Activated CD8-positive, alpha-beta T cell treated with anti-CD3 and anti-CD28 coated beads for 36 hours (primary cell): ENCODE measurements at regions not wholly inside any gene's neighbourhood (a gene's known extent, or its start where the extent isn't known, plus 50 kb on each side); places are given as distances from the start of the nearest gene placed in this dataset.

Experiments used
- ATAC-seq: fragments of 200-7000 bp; cut with Tn5 transposase; one replicate; pipeline ENCODE4 v1.10.0; 2021; ENCODE audit warnings: mild to moderate bottlenecking, moderate library complexity
- CTCF ChIA-PET: fragments of 350-600 bp; sonication (Branson Sonifier 250); formaldehyde crosslinking; loops from one replicate; lab custom pipeline; 2021; ENCODE audit warnings: antibody characterized with exemption; lab: Charles Lee
- POLR2A ChIA-PET: fragments of 350-600 bp; sonication (Branson Sonifier 250); formaldehyde crosslinking; loops from one replicate; lab custom pipeline; 2021; ENCODE audit warnings: antibody characterized with exemption; lab: Charles Lee
- DNase-seq: peaks from one replicate; pipeline ENCODE4 v3.0.0-alpha.2; 2020
- H3K27ac Mint-ChIP-seq: one replicate; pipeline ENCODE4 v1.8.0; 2021; ENCODE audit warnings: mild to moderate bottlenecking, mixed read lengths
- H3K27me3 Mint-ChIP-seq: one replicate; pipeline ENCODE4 v1.8.0; 2021; ENCODE audit warnings: mixed read lengths
- H3K36me3 Mint-ChIP-seq: one replicate; pipeline ENCODE4 v1.8.0; 2021; ENCODE audit warnings: low read depth, mixed read lengths
- H3K4me1 Mint-ChIP-seq: one replicate; pipeline ENCODE4 v1.8.0; 2021; ENCODE audit warnings: low read depth, mixed read lengths
- H3K4me3 Mint-ChIP-seq: one replicate; pipeline ENCODE4 v1.8.0; 2021; ENCODE audit warnings: mild to moderate bottlenecking, moderate library complexity, mixed read lengths
- H3K9me3 Mint-ChIP-seq: one replicate; pipeline ENCODE4 v1.8.0; 2021; ENCODE audit warnings: mixed read lengths
- CTCF ChIP-seq: fragments of 200-600 bp; IDR thresholded peaks from one replicate; pipeline ENCODE4 v1.8.0; 2022; ENCODE audit warnings: antibody characterized with exemption, mild to moderate bottlenecking
- intact Hi-C: fragments of 100-400 bp; cut with micrococcal nuclease; formaldehyde crosslinking; loops from one replicate; pipeline ENCODE4 v1.10.0; 2022

GRCh38 chr6:79821859-79822258, 125.5 kb downstream of the ELOVL4 start:
- DNase-seq (no peak), ATAC-seq (no peak)
- no peak overlapping the region for H3K4me3 Mint-ChIP-seq
- H3K4me1 Mint-ChIP-seq = no peaks in the 10 kb centered on the region
- intact Hi-C loops = no loop called here
- ChIA-PET POLR2A (no interaction called here), CTCF (interaction anchor here (1.1 kb wide), 2 partner anchors 8 to 48 kb away, joined by 3 read pairs; no protein-coding TSS in a partner anchor)
- H3K36me3 Mint-ChIP-seq = no peaks in the 10 kb centered on the region
- H3K27ac Mint-ChIP-seq = no peak overlapping the region
- peaks cover 1% of the 10 kb centered on the region for H3K27me3 Mint-ChIP-seq
- H3K9me3 Mint-ChIP-seq = no peaks in the 10 kb centered on the region
- TF ChIP-seq CTCF = no peak

GRCh38 chr6:79818471-79818870, 128.9 kb downstream of the ELOVL4 start:
- ChIA-PET POLR2A (no interaction called here), CTCF (interaction anchor here (1.3 to 1.4 kb wide), 2 partner anchors 14 to 51 kb away, joined by 3 to 5 read pairs; no protein-coding TSS in a partner anchor)
- Mint-ChIP-seq H3K27ac (no peak overlapping the region), H3K9me3 (no peaks in the 10 kb centered on the region), H3K36me3 (no peaks in the 10 kb centered on the region), H3K4me3 (no peak overlapping the region), H3K27me3 (no peaks in the 10 kb centered on the region), H3K4me1 (peaks cover 2% of the 10 kb centered on the region)
- no peak for DNase-seq
- ATAC-seq = no peak
- intact Hi-C loops = no loop called here
- TF ChIP-seq CTCF = no peak

- H3K4me3 Mint-ChIP-seq = no peak overlapping the region
- peaks cover 2% of the 10 kb centered on the region for H3K4me1 Mint-ChIP-seq
- no peaks in the 10 kb centered on the region for H3K36me3 Mint-ChIP-seq
- H3K27ac Mint-ChIP-seq = no peak overlapping the region
- ChIA-PET CTCF (interaction anchor here (1.0 to 2.6 kb wide), 7 partner anchors 7 to 190 kb away, joined by 3 to 19 read pairs (median 10); no protein-coding TSS in a partner anchor), POLR2A (no interaction called here)
- intact Hi-C loops = no loop called here
- H3K27me3 Mint-ChIP-seq = no peaks in the 10 kb centered on the region
- no peak for ATAC-seq
- H3K9me3 Mint-ChIP-seq = no peaks in the 10 kb centered on the region
- TF ChIP-seq CTCF = no peak
- no peak for DNase-seq
These were observed 132.4 kb downstream of the ELOVL4 start for GRCh38 chr6:79814940-79815339.

- ChIA-PET CTCF (interaction anchor here (0.7 to 2.6 kb wide), 17 partner anchors 8 to 189 kb away, joined by 3 to 19 read pairs (median 3); no protein-coding TSS in a partner anchor), POLR2A (no interaction called here)
- H3K4me3 Mint-ChIP-seq = no peak overlapping the region
- H3K27me3 Mint-ChIP-seq = no peaks in the 10 kb centered on the region
- H3K36me3 Mint-ChIP-seq = no peaks in the 10 kb centered on the region
- intact Hi-C loops = loop anchor here (1.0 kb wide), 1 partner anchor 36 kb away; no protein-coding TSS in a partner anchor
- no peak overlapping the region for H3K27ac Mint-ChIP-seq
- peaks cover 2% of the 10 kb centered on the region for H3K4me1 Mint-ChIP-seq
- DNase-seq (peak; percentile 87), ATAC-seq (peak; percentile 76)
- peak; percentile 68 for TF ChIP-seq CTCF
- H3K9me3 Mint-ChIP-seq = no peaks in the 10 kb centered on the region
These were observed 133.3 kb downstream of the ELOVL4 start for GRCh38 chr6:79813854-79814709.
